Gastroesophageal sphincter (tissue), 2 donors: ENCODE measurements at regions not wholly inside any gene's neighbourhood (a gene's known extent, or its start where the extent isn't known, plus 50 kb on each side); places are given as distances from the start of the nearest gene placed in this dataset.

Source experiments
- POLR2A ChIP-seq, 2 donors: fragments of 450-650 bp; IDR thresholded peaks; one replicate each; pipeline ENCODE4 v1.6.1; 2017; ENCODE audit warnings: antibody characterized with exemption in 2 of 2, mild to moderate bottlenecking in 2 of 2, moderate library complexity in 1 of 2
- POLR2AphosphoS5 ChIP-seq: sonication (generic); formaldehyde crosslinking; IDR thresholded peaks from one replicate; pipeline ENCODE4 v1.6.1; 2017; ENCODE audit warnings: antibody characterized with exemption

DNA sequence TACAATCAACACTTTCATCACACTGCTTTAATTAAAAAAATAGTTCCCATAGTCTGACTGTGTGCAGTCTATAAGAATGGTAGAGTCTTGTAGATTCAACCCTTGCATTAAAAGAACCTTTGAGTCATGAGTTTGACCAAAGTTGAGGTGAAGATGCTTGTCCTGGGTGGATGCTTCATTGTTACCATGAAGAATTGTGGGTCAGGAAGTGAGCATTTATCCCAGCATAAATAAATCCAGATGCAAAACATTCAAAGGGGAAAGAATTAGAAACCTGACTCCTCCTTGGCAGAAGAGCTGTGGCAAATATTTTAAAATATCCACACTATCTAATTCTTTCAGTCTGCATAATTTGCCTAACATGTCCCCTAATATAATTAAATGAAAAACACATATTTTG is 72.9 kb upstream of the SPAG17 start:
- no peak for TF ChIP-seq POLR2A (IDR thresholded peaks at IDR 0.05)
- TF ChIP-seq POLR2AphosphoS5, result no peak
